SK-N-SH (cell line): ENCODE measurements at regions not wholly inside any gene's neighbourhood (a gene's known extent, or its start where the extent isn't known, plus 50 kb on each side); places are given as distances from the start of the nearest gene placed in this dataset.

Experiments used
- CTCF ChIA-PET: fragments of 300-600, 350-600 bp; formaldehyde crosslinking; extraction: SDS; loops from one replicate; lab custom pipeline; 2021; lab: Yijun Ruan, JAX
- POLR2A ChIA-PET: fragments of 350-600 bp; sonication (Branson Sonifier 250); formaldehyde crosslinking; extraction: SDS; loops from one replicate; lab custom pipeline; 2020; ENCODE audit warnings: antibody characterized with exemption, inconsistent platforms; lab: Yijun Ruan, JAX
- DNase-seq: peaks from one replicate; pipeline ENCODE4 v3.0.0; 2012
- H2AFZ ChIP-seq: fragments of 200-600 bp; sonication (generic); 2 replicates; pipeline ENCODE4 v1.8.1; 2016; ENCODE audit warnings: antibody characterized with exemption, mild to moderate bottlenecking, low read depth
- H3F3A ChIP-seq: fragments of 200-600 bp; sonication (generic); replicated peaks from 2 replicates; pipeline ENCODE3; 2016; ENCODE audit warnings: antibody characterized with exemption, mild to moderate bottlenecking; ENCODE audit not compliant: insufficient read depth
- H3K27ac ChIP-seq, 2 experiments: fragments of 200-500 bp in 1 of 2; fragments of 200-600 bp in 1 of 2; sonication (Bioruptor generic) in 1 of 2; sonication (generic), shearing (Covaris generic) in 1 of 2; 2 replicates each; pipeline versions ENCODE4 v1.5.1 to v1.6.1; 2014 to 2016; ENCODE audit warnings: low read depth in 2 of 2, inconsistent platforms in 1 of 2, low read length in 1 of 2, mild to moderate bottlenecking in 1 of 2, mixed read lengths in 1 of 2
- H3K27me3 ChIP-seq: fragments of 200-600 bp; sonication (generic), shearing (Covaris generic); 2 replicates; pipeline ENCODE4 v1.6.1; 2016; ENCODE audit warnings: mixed run types; ENCODE audit not compliant: insufficient read depth
- H3K36me3 ChIP-seq, 2 experiments: fragments of 200-500 bp in 1 of 2; fragments of 200-600 bp in 1 of 2; sonication (Bioruptor generic) in 1 of 2; sonication (generic) in 1 of 2; replicated peaks in 1 of 2; 2 replicates each; pipeline versions ENCODE3 to v1.5.1; 2014 to 2016; ENCODE audit warnings: low read length in 1 of 2, mild to moderate bottlenecking in 1 of 2; ENCODE audit not compliant: insufficient read depth in 2 of 2, control insufficient read depth in 1 of 2
- H3K4me1 ChIP-seq, 2 experiments: fragments of 200-500 bp in 1 of 2; fragments of 200-600 bp in 1 of 2; sonication (Bioruptor generic) in 1 of 2; sonication (generic), shearing (Covaris generic) in 1 of 2; 2 replicates each; pipeline versions ENCODE4 v1.5.1 to v1.6.1; 2014 to 2016; ENCODE audit warnings: low read depth in 1 of 2, low read length in 1 of 2, mixed run types in 1 of 2; ENCODE audit not compliant: insufficient read depth in 2 of 2, control insufficient read depth in 1 of 2
- H3K4me2 ChIP-seq: fragments of 200-600 bp; sonication (generic), shearing (Covaris generic); 2 replicates; pipeline ENCODE4 v1.6.1; 2017; ENCODE audit warnings: mixed run types
- H3K4me3 ChIP-seq, 2 experiments: fragments of 200-500 bp in 1 of 2; fragments of 200-600 bp in 1 of 2; sonication (Bioruptor generic) in 1 of 2; sonication (generic), shearing (Covaris generic) in 1 of 2; 2 replicates each; pipeline versions ENCODE4 v1.5.1 to v1.8.1; 2014 to 2016; ENCODE audit warnings: low read depth in 2 of 2, inconsistent platforms in 1 of 2, low read length in 1 of 2, mild to moderate bottlenecking in 1 of 2, mixed read lengths in 1 of 2, moderate library complexity in 1 of 2
- H3K79me2 ChIP-seq: fragments of 200-600 bp; sonication (generic); 2 replicates; pipeline ENCODE4 v1.8.1; 2017; ENCODE audit warnings: mild to moderate bottlenecking; ENCODE audit not compliant: insufficient read depth
- H3K9ac ChIP-seq: fragments of 200-600 bp; sonication (generic); 2 replicates; pipeline ENCODE4 v1.6.1; 2017; ENCODE audit warnings: mixed run types
- H3K9me2 ChIP-seq: fragments of 200-600 bp; sonication (generic); 2 replicates; pipeline ENCODE4 v1.6.1; 2017; ENCODE audit warnings: mixed run types
- H3K9me3 ChIP-seq: fragments of 200-600 bp; sonication (generic); 2 replicates; pipeline ENCODE4 v1.6.1; 2017; ENCODE audit warnings: mixed run types, mild to moderate bottlenecking, moderate library complexity
- H4K20me1 ChIP-seq: fragments of 200-600 bp; sonication (generic); 2 replicates; pipeline ENCODE4 v1.6.1; 2017; ENCODE audit warnings: mild to moderate bottlenecking, mixed run types; ENCODE audit not compliant: insufficient read depth
- CHD2 ChIP-seq: fragments of 150-350 bp; IDR thresholded peaks from 2 replicates; pipeline ENCODE4 v1.6.1; 2018; ENCODE audit warnings: low read length; ENCODE audit not compliant: partially characterized antibody
- EP300 ChIP-seq, 2 experiments: IDR thresholded peaks; 2 replicates each; pipeline versions ENCODE4 v1.4.0 to v1.6.1; 2012; ENCODE audit warnings: borderline replicate concordance in 1 of 2, low read depth in 1 of 2, low read length in 1 of 2
- EZH2phosphoT487 ChIP-seq: fragments of 200-600 bp; sonication (generic); IDR thresholded peaks from 2 replicates; pipeline ENCODE4 v1.6.1; 2017; ENCODE audit warnings: low read depth, mixed run types, mild to moderate bottlenecking, antibody characterized with exemption, moderate library complexity, borderline replicate concordance
- FOSL2 ChIP-seq: IDR thresholded peaks from 2 replicates; pipeline ENCODE4 v1.4.0; 2012; ENCODE audit warnings: low read depth, mild to moderate bottlenecking, moderate library complexity, borderline replicate concordance
- FOXM1 ChIP-seq: IDR thresholded peaks from 2 replicates; pipeline ENCODE4 v1.4.0; 2012; ENCODE audit warnings: low read depth, mild to moderate bottlenecking
- GATA2 ChIP-seq: sonication (generic); formaldehyde crosslinking; IDR thresholded peaks from 2 replicates; pipeline ENCODE4 v1.5.0; 2020; ENCODE audit warnings: mild to moderate bottlenecking, missing genetic modification reagents
- JUND ChIP-seq: IDR thresholded peaks from 2 replicates; pipeline ENCODE4 v1.4.0; 2012
- MAX ChIP-seq: IDR thresholded peaks from 2 replicates; pipeline ENCODE4 v1.4.0; 2012; ENCODE audit warnings: low read depth
- MXI1 ChIP-seq: IDR thresholded peaks from 2 replicates; pipeline ENCODE4 v1.6.1; 2012; ENCODE audit warnings: mild to moderate bottlenecking, low read depth, low read length, improper control_type of control experiment
- NFIC ChIP-seq: IDR thresholded peaks from 2 replicates; pipeline ENCODE4 v1.4.0; 2012; ENCODE audit warnings: borderline replicate concordance
- PBX3 ChIP-seq: IDR thresholded peaks from 2 replicates; pipeline ENCODE4; 2012
- POLR2AphosphoS5 ChIP-seq: IDR thresholded peaks from 2 replicates; pipeline ENCODE4 v1.6.1; 2012; ENCODE audit warnings: low read depth, low read length
- RAD21 ChIP-seq: IDR thresholded peaks from 2 replicates; pipeline ENCODE4 v1.6.1; 2012; ENCODE audit warnings: mild to moderate bottlenecking, low read length
- RCOR1 ChIP-seq: fragments of 150-350 bp; IDR thresholded peaks from 2 replicates; pipeline ENCODE4 v1.6.1; 2017; ENCODE audit warnings: antibody characterized with exemption, low read length
- RXRA ChIP-seq: IDR thresholded peaks from 2 replicates; pipeline ENCODE4 v1.4.0; 2012; ENCODE audit warnings: low read depth, mild to moderate bottlenecking, borderline replicate concordance
- SIN3A ChIP-seq: IDR thresholded peaks from 2 replicates; pipeline ENCODE4 v1.6.1; 2012; ENCODE audit warnings: low read depth, mild to moderate bottlenecking, low read length, moderate library complexity, borderline replicate concordance
- TCF12 ChIP-seq: IDR thresholded peaks from 2 replicates; pipeline ENCODE4 v1.4.0; 2012
- TEAD4 ChIP-seq: IDR thresholded peaks from 2 replicates; pipeline ENCODE4 v1.4.0; 2012; ENCODE audit warnings: mild to moderate bottlenecking, borderline replicate concordance; ENCODE audit not compliant: insufficient read depth
- YY1 ChIP-seq: IDR thresholded peaks from 2 replicates; pipeline ENCODE4 v1.4.0; 2012; ENCODE audit warnings: low read depth, mild to moderate bottlenecking
- WGBS: methylation state at CpG from one replicate; pipeline ENCODE4 v1.1.6; 2017; ENCODE audit warnings: low lambda C conversion rate; 5-methylcytosine and 5-hydroxymethylcytosine counted together
- TF ChIP-seq, protein P1 (sequence below): fragments of 150-350 bp; IDR thresholded peaks from 2 replicates; pipeline ENCODE4 v1.6.1; 2016; ENCODE audit warnings: mild to moderate bottlenecking, low read depth, low read length
- TF ChIP-seq, protein P2 (sequence below): fragments of 150-350 bp; IDR thresholded peaks from 2 replicates; pipeline ENCODE4 v1.6.1; 2017; ENCODE audit warnings: antibody characterized with exemption, low read length, low read depth, borderline replicate concordance

DNA sequence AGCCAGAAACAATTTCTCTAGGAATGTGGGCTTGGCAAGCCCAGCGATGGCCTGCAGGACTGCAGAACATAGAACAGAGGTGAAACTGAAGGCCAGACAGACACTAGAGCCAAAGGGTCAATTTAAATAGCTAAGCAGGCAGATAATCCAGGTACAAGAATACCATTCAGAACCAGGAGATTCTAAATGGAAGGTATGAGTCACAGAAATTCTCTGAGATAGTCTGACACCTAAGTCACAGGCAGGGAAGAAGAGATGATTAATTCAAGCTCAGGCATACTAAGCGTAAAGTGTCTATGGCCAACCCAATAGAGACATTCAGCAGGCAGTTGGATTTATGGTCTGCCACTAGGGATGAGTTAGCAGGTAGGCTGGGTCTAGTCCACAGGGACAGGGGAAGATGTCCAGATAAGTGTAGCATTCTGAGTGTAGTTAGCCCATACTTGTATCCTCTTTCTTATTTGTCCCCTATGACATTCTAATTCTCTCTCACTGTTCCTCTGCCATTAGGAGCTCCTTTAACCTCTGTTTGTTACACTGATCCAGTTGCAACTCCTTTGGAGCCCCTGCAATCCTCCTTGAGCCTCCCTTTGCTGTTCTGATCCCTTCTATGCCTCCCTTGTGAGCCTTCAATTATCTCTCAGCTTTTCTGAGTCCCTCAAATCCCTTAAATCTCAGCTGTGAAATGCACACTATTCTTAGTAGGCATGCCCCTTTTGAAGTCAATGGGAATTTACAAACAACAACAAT is 383.8 kb downstream of the LMO4 start (continued):
- no peak for TF ChIP-seq TEAD4
- TF ChIP-seq POLR2AphosphoS5 = no peak
- no peak for TF ChIP-seq FOXM1
- TF ChIP-seq FOSL2 = peak; percentile 44; the same call in 1 of the 2 replicates
- no peak for TF ChIP-seq RAD21
- TF ChIP-seq TCF12 = peak; percentile 63; the same call in 1 of the 2 replicates
- TF ChIP-seq, protein P1, sequence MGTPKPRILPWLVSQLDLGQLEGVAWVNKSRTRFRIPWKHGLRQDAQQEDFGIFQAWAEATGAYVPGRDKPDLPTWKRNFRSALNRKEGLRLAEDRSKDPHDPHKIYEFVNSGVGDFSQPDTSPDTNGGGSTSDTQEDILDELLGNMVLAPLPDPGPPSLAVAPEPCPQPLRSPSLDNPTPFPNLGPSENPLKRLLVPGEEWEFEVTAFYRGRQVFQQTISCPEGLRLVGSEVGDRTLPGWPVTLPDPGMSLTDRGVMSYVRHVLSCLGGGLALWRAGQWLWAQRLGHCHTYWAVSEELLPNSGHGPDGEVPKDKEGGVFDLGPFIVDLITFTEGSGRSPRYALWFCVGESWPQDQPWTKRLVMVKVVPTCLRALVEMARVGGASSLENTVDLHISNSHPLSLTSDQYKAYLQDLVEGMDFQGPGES = no peak
- no peak for TF ChIP-seq RCOR1
- no peak for TF ChIP-seq GATA2 (CRISPR knock-in tag)
- TF ChIP-seq JUND = peak; percentile 42
- peak; percentile 66; the same call in 1 of the 2 replicates for TF ChIP-seq NFIC
- no peak for TF ChIP-seq MAX
- peak; percentile 30; the same call in 1 of the 2 replicates for TF ChIP-seq RXRA
- no peak for TF ChIP-seq SIN3A
- TF ChIP-seq PBX3 = peak; percentile 60
- no peak for TF ChIP-seq MXI1
- TF ChIP-seq, protein P2, sequence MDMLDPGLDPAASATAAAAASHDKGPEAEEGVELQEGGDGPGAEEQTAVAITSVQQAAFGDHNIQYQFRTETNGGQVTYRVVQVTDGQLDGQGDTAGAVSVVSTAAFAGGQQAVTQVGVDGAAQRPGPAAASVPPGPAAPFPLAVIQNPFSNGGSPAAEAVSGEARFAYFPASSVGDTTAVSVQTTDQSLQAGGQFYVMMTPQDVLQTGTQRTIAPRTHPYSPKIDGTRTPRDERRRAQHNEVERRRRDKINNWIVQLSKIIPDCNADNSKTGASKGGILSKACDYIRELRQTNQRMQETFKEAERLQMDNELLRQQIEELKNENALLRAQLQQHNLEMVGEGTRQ = no peak
- peak in 1 of 2 experiments; percentile 63; a peak in 1 of 4 replicates for TF ChIP-seq EP300 (IDR thresholded peaks at IDR 0.05; ENCODE audit: borderline replicate concordance in 1 of 2, low read depth in 1 of 2, low read length in 1 of 2)
- TF ChIP-seq CHD2 = no peak

DNA sequence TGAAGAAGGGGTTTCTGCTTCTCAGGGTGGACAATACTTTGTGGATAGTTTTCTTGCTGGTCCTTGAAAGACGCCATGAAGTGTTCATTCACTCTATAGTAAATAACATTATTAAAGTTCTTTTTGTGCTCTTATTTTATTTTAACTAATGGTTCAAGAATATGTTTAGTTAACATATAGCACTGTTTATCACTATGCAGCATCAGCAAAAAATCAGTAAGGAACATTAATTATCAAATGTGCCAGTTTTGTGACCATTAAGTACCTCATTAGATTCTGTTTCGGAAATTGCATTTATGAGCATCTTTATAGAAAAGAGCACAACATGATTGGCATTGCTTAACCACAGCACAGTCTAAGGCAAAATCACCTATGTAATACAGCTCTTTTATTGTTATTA is 385.6 kb downstream of the LMO4 start:
- no peaks in the 10 kb centered on the region for H4K20me1 ChIP-seq
- no peaks in the 10 kb centered on the region for H3K9me2 ChIP-seq
- no peaks in the 10 kb centered on the region for H3K79me2 ChIP-seq
- no peak overlapping the region for H3K4me3 ChIP-seq
- ChIA-PET POLR2A (no interaction called here), CTCF (no interaction called here)
- peaks cover 8% of the 10 kb centered on the region for H3F3A ChIP-seq
- H2AFZ ChIP-seq = no peak overlapping the region
- H3K27me3 ChIP-seq = no peaks in the 10 kb centered on the region
- TF ChIP-seq SIN3A (no peak), FOSL2 (no peak), NFIC (no peak), EZH2phosphoT487 (no peak), YY1 (no peak), POLR2AphosphoS5 (no peak), JUND (no peak)
- WGBS = 64% methylated on average over 2 of the region's 2 CpGs
- peaks cover 0 to 15% of the 10 kb centered on the region in 2 experiments; a peak in 1 of 4 replicates for H3K4me1 ChIP-seq
- H3K4me2 ChIP-seq = no peak overlapping the region
- H3K27ac ChIP-seq = no peak overlapping the region
- no peaks in the 10 kb centered on the region for H3K36me3 ChIP-seq
- no peak overlapping the region for H3K9ac ChIP-seq
- no peak for DNase-seq
- H3K9me3 ChIP-seq = no peaks in the 10 kb centered on the region
